ENCODE measurements at regions not wholly inside any gene's neighbourhood (a gene's known extent, or its start where the extent isn't known, plus 50 kb on each side); places are given as distances from the start of the nearest gene placed in this dataset.

GRCh38 chr13:106349080-106349931, 186.2 kb downstream of the EFNB2 start:
- peak overlapping the region; percentile 3 to 22 for H3K4me3 ChIP-seq (replicated peaks in 1 of 2; ENCODE audit: low read depth in 2 of 2, low read length in 2 of 2)
- TF ChIP-seq, protein P1, sequence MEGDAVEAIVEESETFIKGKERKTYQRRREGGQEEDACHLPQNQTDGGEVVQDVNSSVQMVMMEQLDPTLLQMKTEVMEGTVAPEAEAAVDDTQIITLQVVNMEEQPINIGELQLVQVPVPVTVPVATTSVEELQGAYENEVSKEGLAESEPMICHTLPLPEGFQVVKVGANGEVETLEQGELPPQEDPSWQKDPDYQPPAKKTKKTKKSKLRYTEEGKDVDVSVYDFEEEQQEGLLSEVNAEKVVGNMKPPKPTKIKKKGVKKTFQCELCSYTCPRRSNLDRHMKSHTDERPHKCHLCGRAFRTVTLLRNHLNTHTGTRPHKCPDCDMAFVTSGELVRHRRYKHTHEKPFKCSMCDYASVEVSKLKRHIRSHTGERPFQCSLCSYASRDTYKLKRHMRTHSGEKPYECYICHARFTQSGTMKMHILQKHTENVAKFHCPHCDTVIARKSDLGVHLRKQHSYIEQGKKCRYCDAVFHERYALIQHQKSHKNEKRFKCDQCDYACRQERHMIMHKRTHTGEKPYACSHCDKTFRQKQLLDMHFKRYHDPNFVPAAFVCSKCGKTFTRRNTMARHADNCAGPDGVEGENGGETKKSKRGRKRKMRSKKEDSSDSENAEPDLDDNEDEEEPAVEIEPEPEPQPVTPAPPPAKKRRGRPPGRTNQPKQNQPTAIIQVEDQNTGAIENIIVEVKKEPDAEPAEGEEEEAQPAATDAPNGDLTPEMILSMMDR (IDR thresholded peaks at IDR 0.05; ENCODE audit: low read depth, low read length), result no peak
- DNase-seq (ENCODE audit: low read depth in 2 of 2), result no peak

DNA sequence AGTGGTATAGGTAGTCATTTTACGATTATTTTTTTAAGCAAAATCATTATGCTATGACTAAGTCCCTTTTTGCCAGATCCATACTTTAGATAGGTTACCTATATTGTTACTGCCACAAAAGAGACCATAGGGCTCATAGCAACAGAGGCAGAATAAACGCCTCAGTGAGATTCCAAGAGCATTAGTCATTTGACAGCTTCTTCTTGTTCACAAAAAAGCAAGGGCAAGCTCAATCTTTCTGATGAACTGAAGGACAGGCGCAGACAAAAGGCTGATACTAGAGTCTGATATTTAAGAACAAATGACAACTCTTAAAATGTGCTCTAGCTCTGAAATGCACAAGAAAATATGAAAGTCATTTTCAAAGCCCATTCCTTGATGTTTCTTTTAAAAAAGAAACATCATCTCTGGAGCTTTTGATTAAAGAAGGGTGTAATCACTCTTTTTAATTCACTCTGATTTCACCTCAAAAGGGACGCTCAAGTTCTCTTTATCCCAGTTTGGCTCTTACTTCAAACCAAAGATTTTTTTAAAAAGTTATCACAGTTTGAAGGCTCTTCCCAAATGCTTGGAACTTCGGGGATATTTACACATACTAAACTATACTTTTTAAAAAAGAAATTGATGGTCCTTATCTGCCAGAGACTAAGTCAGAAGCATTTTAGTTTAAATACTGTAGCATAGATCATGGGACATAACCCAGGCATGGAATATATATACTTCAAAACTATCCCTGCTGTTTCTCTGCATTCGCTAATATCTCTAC, 187.2 kb downstream of the EFNB2 start:
- no peak overlapping the region for H3K4me3 ChIP-seq (replicated peaks in 1 of 2; ENCODE audit: low read depth in 2 of 2, low read length in 2 of 2)
- TF ChIP-seq, protein P1 (IDR thresholded peaks at IDR 0.05; ENCODE audit: low read depth, low read length), result no peak
- DNase-seq (ENCODE audit: low read depth in 2 of 2), result peak; percentile 51 to 58

DNA sequence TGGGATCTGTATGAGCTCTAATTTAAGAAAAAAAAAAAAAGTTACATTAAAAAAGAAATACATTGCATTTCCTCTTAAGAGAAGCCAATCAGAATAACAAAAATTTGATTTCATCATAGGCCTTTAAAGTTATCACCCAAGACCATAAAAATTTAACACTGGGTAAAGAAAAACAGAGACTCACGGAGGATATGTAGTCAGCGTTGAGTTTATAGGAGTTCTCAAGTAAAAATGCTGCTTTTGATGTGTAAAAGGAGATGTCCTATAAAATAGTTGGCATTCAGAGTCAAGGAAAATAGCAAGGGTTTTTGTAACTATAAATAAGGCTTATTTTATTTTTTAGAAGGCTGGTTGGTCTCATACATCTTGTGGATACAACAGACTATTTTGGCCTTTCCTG, 191.1 kb downstream of the EFNB2 start:
- no peak overlapping the region for H3K4me3 ChIP-seq (replicated peaks in 1 of 2; ENCODE audit: low read depth in 2 of 2, low read length in 2 of 2)
- no peak for DNase-seq (ENCODE audit: low read depth in 2 of 2)
- TF ChIP-seq, protein P1 (IDR thresholded peaks at IDR 0.05; ENCODE audit: low read depth, low read length), result no peak

DNA sequence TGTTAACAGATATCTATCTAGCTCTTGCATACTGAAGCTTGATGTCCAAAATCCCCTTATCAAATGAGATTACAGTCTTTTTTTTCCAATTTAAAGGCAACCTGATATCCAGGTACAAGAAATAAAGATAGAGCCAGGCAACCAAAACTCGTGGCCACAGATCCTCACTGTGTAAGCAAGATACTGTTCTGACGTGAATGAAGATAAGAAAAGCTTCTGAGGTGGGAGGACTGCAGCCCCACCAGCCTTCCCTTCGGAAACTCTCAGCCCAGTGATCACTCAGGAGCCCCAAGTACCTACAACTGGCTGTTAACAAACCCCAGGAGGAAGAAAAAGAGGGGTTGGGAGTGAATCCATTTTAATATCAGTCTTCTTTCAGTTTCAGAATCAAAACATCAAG, 191.6 kb downstream of the EFNB2 start:
- no peak overlapping the region for H3K4me3 ChIP-seq (replicated peaks in 1 of 2; ENCODE audit: low read depth in 2 of 2, low read length in 2 of 2)

GRCh38 chr13:106340249-106340648, 195.2 kb downstream of the EFNB2 start:
- DNase-seq (ENCODE audit: low read depth in 2 of 2), result no peak
- TF ChIP-seq, protein P1 (IDR thresholded peaks at IDR 0.05; ENCODE audit: low read depth, low read length), result no peak
- H3K4me3 ChIP-seq (replicated peaks in 1 of 2; ENCODE audit: low read depth in 2 of 2, low read length in 2 of 2), result no peak overlapping the region

More for the DNA sequence above, 191.6 kb downstream of the EFNB2 start:
- no peak for DNase-seq (ENCODE audit: low read depth in 2 of 2)
- TF ChIP-seq, protein P1 (IDR thresholded peaks at IDR 0.05; ENCODE audit: low read depth, low read length), result no peak

GRCh38 chr13:106337096-106337850, 198.2 kb downstream of the EFNB2 start:
- TF ChIP-seq, protein P1 (IDR thresholded peaks at IDR 0.05; ENCODE audit: low read depth, low read length), result no peak
- DNase-seq (ENCODE audit: low read depth in 2 of 2), result peak in 1 of 2 donors; percentile 22
- H3K4me3 ChIP-seq (replicated peaks in 1 of 2; ENCODE audit: low read depth in 2 of 2, low read length in 2 of 2), result no peak overlapping the region
